HG02943 (cell line): ENCODE measurements at regions not wholly inside any gene's neighbourhood (a gene's known extent, or its start where the extent isn't known, plus 50 kb on each side); places are given as distances from the start of the nearest gene placed in this dataset.
A peak's percentile ranks its signal among the peaks of the same experiment; 100 is the strongest.

ENCODE experiments used
- ATAC-seq: cut with Tn5 transposase; IDR thresholded peaks from one replicate; pipeline ENCODE4 v1.9.1; 2021; ENCODE audit warnings: mild to moderate bottlenecking, low read depth, moderate library complexity; ENCODE audit not compliant: unreplicated experiment

DNA sequence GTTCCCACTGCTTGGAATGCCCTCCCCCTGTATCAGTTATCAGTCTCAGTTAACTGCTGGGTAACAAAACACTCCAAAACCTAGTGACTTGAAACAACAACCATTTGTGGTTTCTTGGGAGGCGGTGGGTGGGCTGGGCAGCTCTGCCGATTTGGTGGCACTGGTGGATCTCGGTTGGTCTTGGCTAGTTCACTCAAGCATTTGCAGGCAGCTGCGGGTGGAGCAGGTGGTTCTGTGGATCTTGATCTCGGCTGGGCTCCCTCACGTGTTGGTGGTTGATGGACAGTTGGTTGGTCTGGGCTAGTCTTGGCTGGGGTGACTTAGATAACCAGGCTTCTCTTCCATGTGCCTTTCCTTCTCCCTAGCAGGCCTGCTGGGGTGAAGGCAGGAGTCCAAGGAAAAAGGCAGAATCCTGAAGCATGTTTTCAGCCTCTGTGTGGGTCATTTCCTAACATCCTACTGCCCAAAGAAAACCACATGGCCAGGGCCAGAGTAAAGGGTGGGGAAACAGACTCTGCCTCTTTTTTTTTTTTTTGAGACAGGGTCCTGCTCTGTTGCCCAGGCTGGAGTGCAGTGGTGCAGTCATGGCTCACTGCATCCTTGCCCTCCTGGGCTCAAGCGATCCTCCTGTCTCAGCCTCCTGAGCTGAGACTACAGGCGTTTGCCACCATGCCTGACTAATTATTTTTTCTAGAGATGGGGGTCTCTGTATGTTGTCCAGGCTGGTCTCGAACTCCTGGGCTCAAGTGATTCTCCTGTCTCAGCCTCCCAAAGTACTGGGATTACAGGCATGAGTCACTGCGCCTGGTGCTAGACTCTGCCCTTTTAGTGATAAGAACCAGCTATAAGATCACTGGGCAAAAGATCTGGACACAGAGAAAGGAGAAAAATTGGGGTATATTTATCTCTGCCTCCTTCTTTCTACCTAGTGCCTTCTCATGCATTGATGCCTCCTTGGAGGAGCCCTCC is 183.7 kb downstream of the RGS3 start:
- ATAC-seq, result no peak

DNA sequence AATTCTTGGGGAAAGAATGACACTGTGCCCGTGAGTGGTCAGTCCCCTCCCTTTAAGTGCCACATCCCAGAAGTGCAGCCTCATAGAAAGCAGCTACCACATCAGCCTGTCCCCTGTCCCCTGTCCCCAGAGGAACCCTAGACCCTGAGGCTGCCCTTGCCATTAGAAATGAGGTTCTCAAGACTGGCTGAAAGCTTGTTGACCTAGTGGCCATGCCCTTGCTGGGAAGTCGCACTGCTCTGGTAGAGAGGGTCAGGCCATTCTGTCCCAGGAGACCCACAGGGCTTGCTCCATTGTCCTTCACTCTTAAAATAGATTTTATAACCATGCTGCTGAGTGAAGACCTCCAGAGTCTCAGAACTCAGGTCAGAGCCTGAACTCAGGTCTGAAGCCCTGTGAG is 184.5 kb downstream of the RGS3 start:
- no peak for ATAC-seq

DNA sequence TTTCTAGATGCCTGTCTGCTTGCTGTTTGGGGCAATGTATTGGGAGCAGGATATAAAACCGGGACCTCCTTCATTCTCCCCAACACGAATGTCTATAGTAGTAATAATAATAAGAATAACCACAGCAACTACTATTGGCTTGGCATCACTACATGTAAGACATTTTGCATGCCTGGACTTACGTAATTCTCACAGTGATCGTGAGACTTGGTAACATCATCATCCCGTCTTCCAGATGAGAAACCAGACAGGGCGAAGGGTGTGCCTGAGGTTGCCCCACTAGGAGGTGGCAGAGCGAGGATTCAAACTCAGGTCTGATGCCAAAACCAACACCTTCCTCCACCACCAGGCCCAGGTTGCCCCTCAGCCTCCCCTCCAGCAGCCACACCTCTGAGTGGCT is 185.1 kb downstream of the RGS3 start:
- no peak for ATAC-seq

DNA sequence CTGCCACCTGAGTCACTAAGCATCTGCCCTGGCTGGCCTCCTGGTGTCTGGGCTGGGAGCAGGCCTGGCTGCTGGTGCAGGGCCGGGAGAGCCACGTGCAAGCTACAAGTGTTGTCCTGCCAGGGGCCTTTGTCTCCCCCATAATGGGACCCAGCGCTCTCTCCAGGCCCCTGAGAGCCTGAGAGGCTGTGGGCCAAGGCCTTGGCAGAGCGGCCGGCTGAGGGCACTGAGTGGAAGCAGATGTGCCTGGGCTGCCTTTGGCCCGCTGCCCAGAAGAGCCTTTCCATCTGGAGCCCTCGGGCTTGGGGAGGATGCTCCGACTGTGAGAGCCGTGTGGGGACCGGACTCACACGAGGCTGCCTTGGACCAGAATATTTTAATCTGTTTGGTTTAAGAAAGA is 185.5 kb downstream of the RGS3 start:
- ATAC-seq, result no peak

DNA sequence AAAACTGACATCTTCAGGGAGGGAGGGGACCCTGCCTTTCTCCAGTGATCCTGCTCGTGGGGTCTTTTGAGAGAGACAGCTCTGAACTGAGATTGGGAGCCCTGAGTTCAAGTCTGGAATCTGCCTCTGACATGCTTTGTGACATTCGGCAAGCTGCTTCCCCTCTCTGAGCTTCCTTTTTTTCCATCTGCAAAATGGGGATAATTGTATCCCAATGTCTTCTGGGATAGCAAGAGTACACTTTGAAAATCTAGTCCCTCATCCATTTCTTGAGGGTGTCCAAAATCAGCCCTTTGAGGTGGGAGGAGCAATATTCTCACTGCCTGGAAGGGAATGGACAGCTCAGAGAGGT is 186.3 kb downstream of the RGS3 start:
- no peak for ATAC-seq

DNA sequence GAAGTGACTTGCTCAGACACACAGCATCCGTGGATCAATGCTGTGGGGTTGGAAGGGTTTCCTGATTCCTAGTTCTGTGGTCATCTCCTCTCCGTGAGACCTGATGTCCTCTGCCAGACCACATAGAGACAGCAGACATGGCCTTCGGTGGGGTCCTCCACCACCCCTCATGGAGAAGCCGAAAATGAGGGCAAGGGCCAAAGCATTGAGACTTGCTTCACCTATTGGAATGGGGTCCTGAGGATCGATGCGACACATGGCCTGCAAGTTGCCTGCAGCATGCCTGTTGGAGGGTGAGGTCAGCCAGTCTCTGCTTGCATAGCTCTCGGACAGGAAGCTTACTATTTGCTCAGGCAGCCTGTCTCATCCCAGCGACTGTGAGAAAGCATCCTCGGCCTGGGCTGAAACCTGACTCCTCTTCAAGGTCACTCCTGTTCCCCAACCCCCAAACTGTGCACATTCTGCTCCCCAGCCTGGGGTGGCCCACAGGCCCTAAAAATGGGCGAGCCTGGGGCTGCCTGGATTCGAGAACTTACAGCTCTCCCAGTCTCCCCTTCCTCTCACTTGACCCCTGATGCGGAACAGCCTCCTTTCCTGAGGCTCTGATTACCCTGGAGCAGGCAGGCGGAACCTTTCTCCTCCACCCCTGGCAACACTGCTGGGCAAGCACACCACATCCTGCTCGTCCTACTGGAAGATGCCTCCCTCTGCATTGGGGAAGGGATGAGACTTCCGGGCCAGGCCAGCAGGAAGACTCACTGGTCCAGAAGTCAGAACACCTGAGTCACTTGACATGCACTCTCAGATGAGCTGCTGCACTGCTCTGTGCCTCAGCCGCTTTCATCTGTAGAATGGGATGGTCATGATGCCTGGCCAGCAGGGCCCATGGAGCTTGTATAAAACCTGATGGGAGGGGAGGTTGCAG is 186.9 kb downstream of the RGS3 start:
- ATAC-seq, result no peak

DNA sequence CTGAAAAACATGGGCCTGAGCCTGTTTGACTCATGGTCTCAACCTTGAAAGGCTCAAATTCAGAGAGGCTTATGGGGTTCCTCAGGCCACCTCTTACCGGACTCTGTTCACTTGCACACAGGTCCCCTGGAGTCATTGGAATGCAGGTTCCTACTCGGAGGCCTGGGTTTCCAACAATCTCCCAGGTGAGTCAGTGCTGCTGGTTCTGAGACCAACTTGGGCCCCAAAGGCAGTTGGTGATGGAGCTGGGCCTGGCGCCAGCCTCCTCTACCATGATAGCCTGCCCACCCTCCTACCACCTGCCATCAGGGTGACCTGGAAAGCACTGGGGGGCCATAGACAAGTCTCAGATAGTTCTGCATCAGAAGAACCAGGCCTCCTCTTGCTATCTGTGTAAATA is 188.4 kb downstream of the RGS3 start:
- no peak for ATAC-seq

DNA sequence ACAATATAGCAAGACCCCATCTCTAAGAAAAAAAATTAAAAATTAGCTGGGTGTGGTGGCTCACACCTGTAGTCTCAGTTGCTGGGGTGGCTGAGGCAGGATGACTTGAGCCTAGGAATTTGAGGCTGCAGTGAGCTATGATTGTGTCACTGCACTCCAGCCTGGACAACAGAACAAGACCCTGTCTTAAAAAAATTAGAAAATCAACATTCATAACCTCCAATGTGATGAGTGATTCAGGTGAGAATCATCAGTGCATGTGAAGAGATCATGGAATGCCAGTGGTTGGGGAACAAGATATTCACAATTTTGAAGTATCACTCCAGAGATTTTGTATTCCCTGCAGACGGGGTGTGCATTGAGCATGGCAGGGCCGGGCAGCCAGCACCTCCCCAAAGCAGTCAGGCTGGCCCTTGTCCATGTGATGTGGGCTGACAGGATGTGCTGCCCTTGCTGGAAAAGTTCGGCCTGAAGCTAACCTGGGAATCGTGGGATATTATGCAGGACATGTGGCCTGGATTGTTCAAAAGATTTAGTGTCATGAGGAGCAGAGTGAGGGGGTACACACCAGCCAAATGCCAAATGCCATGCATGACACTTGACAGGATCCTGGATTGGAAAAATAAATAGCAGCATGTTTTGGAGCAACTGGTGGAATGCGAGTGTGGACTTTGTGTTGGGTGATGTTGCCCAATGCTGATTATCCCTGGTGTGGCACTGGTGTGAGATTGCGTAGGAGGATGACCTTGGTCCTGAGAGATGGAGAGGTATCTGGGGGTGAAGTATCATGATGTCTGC is 189.0 kb downstream of the RGS3 start:
- no peak for ATAC-seq

DNA sequence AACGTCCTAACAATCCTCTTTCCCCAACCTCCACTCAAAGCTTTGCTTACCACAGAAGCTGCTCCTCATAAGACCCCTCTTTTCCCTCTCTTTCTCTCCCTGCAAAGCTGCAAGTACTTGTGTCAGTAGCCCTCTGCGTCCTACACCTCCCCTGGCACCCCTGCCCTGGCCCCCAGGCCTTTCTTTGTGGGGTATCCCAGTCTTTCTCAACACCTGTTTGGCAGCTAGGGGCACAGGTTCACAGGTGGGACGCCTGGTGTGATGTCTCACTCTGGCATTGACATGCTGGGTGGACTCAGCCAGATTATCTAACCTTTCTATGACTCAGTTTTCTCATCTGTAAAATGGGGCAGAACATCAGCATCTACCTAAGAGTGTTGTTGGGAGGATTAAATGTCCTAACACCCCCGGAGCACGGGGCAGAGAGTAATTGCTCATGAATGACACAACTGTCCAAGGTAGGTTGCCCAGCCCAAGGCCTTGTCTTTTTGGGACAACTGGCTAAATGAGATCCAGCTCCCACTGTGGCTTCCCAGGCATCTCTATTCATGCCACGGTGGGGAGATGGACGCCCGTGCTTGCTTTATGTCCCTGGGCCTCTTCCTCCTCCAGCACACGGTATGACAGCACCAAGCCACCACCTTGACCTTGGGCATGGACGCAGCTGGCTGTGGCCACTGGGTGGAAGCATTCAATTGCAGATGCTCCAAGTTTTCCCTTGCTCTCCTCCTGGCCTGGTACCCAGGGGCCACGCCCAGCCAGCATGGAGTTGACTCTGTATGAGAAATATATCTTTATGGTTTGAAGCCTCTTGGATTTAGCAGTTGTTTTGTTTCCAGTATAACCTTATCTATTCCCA is 190.4 kb downstream of the RGS3 start:
- ATAC-seq, result no peak

DNA sequence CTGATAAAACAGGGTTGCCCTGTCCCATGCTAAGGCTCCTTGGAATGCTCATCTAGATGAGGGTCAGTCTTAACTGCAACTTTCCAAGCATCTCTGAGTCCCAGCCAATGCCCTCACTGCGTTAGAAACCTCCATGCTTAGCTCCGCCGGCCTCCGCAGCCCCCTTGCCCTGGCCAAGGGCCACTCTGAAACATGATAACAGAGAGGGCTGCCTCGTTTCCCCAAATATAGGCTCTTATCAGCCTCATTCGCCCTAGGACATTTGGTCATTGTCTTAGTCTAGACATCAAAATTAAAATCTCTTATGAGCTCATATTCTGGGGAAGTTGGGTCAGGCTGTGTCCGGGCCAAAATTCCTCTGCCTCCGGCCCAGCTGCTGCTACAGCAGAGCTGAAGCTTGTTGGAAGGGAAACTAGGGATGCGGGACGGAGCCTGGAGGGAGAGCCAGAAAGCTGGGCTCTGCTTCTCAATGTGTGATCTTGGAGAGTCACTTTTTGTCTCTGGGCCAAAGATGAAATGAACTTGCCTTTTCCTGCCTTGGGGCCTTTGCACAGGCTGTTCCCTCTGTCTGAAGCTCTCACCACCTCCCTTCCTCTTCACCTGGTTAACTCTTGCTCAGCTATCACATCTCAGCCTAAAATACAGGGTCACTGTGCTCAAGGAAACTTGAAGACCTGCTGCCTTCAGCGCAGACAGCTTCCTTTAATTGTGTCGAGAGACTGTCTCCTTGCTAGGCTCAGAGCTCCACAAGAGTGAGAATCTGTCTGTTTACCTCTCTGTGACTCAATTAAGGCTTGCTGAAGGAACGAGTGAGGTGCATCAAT is 191.3 kb downstream of the RGS3 start:
- no peak for ATAC-seq

DNA sequence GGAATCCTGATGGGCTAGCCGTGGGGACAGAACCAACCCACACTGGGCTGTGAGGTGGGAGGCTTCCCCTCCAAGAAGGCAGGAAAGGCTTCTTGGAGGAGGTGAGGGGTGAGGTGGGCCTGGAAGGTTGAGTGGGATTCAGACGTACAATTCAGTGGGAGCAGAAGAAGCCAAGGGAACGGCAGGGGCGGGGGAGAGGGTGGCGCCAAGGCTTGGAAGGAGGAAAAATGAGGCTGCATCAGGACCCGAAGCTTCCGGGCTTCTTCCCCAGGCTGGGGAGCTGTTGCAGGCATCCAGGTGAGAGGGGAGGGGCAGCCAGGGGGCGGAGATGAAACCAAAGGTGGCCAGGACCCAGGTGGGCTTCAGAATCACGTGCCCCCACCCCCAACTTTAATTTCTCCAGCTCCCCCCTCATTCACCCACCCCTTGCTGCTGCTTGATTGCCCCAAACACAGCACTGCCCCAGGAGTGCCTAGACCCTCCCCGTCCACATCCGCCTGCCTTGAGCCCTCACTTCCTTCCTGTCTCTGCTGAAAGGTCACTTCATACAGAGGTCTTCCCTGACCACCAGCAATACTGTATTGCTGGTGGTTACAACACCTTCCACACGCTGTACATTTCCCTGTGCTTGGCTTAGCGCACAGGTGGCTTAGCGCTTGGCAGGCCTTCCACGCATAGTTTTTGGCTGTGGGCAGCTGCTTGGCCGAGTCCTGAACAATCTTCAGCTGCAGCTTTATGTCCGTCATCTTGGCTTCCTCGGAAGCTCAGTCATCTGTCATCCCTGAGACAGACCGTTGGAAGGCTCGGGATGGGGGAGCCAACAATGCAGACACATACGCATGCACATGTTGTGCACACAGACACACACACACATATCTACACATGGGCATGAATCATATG is 193.5 kb downstream of the RGS3 start:
- no peak for ATAC-seq

DNA sequence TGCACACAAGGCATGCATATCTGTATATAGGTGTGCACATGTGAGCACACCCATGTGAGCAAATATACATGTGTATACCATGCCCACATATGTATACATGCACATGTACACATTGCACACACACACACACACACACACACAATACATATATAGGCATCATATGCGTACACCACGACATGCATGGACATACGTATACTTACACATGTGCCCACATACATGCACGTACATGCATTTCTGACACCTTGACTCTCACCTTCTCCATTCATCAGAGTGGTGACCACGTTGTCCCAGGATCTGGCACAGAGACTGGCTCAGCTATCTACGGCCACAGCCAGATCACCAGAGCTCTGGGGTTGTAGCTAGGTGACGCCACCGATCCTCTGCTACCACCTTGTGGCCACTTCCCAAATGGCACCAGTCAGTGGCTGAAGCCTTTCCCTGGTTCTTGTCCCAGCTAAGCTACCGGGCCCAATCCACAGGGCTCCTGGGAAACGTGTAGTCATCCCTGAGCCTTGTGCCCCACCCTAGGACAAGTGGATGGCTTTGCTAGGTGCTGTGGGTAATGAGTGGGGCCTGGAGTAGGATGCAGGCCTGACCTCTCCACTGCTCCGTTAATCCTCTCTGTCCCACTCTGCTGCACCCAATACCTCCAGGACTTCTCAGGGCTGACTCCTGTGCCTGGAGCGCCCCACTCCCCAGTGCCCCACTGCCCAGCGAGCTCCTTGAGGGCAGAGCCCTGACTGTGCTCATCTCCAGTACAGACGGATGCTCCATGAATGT is 194.4 kb downstream of the RGS3 start:
- peak; percentile 62 for ATAC-seq

DNA sequence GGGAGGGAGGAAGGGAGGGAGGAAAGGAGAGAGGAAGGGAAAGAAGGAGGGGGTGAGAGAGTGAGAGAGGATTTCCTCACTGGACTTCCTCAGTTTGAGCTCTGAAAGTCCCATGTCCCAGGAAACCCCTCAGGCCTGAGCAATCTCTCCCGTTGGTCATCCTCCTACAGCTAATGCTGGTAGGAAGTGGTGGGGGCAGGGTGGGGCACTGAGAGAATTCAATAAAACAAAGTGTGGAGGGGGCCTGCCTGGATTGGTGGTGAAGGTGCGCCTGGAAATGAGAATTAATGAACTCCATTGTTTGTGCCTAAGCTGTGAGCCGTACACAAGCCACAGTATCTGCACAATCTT is 195.0 kb downstream of the RGS3 start:
- no peak for ATAC-seq

DNA sequence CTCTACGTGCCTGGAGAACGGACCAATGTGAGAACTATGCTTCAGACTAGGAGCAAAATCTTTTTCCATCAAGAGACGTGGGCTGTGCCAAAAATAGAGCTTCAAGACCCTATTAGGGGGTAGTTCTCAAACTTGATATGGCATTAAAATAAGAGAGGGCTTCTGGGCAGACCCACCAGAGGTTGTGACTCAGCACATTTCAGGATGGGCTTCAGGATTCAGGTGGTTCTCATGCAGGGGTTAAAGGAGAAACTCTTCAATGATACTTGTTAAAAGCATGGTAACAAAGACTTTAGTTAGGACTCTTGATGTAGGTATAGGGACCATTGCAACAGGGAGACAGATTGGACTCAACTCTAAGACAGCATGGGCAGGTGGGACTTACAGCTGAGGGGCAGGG is 195.5 kb downstream of the RGS3 start:
- no peak for ATAC-seq

DNA sequence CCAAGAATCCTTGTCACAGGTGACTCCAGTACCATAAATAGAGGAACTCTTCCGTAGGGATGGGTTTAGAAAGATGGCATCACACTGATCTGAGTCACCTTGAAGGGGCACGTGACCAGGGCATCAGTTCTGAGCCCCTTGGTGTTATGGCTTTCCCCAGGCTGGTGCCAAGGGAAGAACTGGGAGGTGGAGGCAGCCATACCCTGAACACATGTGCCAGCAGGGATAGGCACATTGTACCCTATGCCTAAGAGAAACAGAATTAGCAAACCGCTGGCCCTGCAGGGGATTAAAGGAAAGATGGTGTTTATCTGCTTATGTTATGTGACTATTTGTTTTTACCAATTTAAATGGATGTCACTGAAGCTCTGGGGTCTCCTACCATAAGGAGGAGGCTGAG is 196.2 kb downstream of the RGS3 start:
- no peak for ATAC-seq

DNA sequence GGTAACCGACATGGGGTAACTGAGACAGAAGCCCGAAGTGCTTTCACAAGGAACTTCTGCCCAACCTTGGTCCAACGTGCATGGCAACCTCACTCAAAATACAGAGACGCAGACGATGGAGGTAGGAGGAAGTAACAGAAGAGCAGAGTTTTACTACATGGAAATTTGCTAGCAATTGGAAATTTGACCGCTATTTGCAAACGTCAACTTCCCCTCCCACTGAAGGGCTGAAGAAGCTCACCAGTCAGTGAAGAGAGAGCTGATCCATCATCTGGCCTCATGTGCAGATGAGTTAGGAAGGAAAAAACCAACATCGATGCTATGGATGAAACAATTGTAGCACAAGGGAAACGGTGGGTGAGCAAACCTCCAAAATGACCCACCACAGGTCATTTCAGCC is 196.7 kb downstream of the RGS3 start:
- ATAC-seq, result no peak

DNA sequence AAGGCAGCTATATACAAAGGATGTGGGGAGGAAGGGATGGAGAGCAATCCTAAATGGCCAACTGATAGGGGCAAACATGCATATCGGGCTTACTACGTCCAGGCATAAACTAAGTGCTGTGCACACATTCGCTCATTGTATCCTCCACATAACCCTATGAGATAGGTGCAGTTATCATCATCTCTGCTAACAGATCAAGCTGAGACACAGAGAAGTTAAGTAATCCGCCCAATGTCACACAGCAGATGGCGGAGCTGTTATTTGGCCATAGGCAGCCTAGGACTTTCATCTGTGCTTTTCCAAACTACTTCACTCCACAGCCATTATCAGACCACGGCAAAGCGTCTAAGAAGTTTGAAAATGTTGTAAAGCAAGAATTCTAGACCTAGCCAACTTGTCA is 197.5 kb downstream of the RGS3 start:
- no peak for ATAC-seq
